Gastrocnemius medialis (tissue), 4 donors: ENCODE measurements at regions not wholly inside any gene's neighbourhood (a gene's known extent, or its start where the extent isn't known, plus 50 kb on each side); places are given as distances from the start of the nearest gene placed in this dataset.

Experiments
- ATAC-seq, 2 donors: fragments of 150-250 bp; one replicate each; pipeline ENCODE4 v1.9.1; 2016
- DNase-seq, 2 donors: peaks; one replicate each; pipeline ENCODE4 v3.0.0-alpha.2; 2019
- H3K27ac ChIP-seq, 4 donors: fragments of 200-600 bp; sonication (generic); 1 replicate in 1 of 4; 2 replicates in 3 of 4; pipeline ENCODE4 v1.5.1; 2016 to 2018; ENCODE audit warnings: mild to moderate bottlenecking in 2 of 4, moderate library complexity in 1 of 4
- H3K27me3 ChIP-seq, 3 donors: fragments of 200-600 bp; sonication (generic) in 2 of 3; 1 replicate in 1 of 3; 2 replicates in 2 of 3; pipeline versions ENCODE4 v1.5.1 to v1.6.0; 2016 to 2019; ENCODE audit warnings: mild to moderate bottlenecking in 1 of 3, moderate library complexity in 1 of 3
- H3K36me3 ChIP-seq, 2 donors: fragments of 200-600 bp; sonication (generic) in 1 of 2; one replicate each; pipeline ENCODE4 v1.5.1; 2017 to 2018
- H3K4me1 ChIP-seq, 2 donors: fragments of 200-600 bp; sonication (generic) in 1 of 2; one replicate each; pipeline ENCODE4 v1.5.1; 2016 to 2017; ENCODE audit warnings: mild to moderate bottlenecking in 2 of 2
- H3K4me3 ChIP-seq, 4 donors: fragments of 200-600 bp; sonication (generic) in 3 of 4; 1 replicate in 1 of 4; 2 replicates in 3 of 4; pipeline ENCODE4 v1.5.1; 2016 to 2019; ENCODE audit warnings: mild to moderate bottlenecking in 2 of 4
- H3K9me3 ChIP-seq, 3 donors: fragments of 200-600 bp; sonication (generic) in 2 of 3; 1 replicate in 1 of 3; 2 replicates in 2 of 3; pipeline ENCODE4 v1.5.1; 2016 to 2019
- POLR2A ChIP-seq, 2 donors: fragments of 450-650 bp; IDR thresholded peaks; one replicate each; pipeline ENCODE4 v1.6.1; 2017; ENCODE audit warnings: antibody characterized with exemption in 2 of 2, mild to moderate bottlenecking in 2 of 2, moderate library complexity in 2 of 2
- in situ Hi-C, 4 donors: fragments of 200-750 bp; cut with MboI; loops; one replicate each; pipeline versions ENCODE4 v1.15.0 to v1.8.0; 2017; ENCODE audit warnings: low sequenced_read_pairs in 4 of 4
- intact Hi-C: fragments of 100-400 bp; cut with DNase I; formaldehyde crosslinking; loops from one replicate; pipeline ENCODE4 v1.15.1; 2023; ENCODE audit warnings: low total_unique reads
- TF ChIP-seq, protein P1 (sequence below), 5 experiments: fragments of 450-650 bp in 3 of 5; fragments of 200-600 bp in 2 of 5; sonication (generic) in 2 of 5; IDR thresholded peaks in 4 of 5; conservative IDR thresholded peaks in 1 of 5; 1 replicate in 4 of 5; 2 replicates in 1 of 5; pipeline ENCODE4 v1.5.1; 2016 to 2019; ENCODE audit warnings: antibody characterized with exemption in 5 of 5, mild to moderate bottlenecking in 3 of 5, moderate library complexity in 3 of 5

DNA sequence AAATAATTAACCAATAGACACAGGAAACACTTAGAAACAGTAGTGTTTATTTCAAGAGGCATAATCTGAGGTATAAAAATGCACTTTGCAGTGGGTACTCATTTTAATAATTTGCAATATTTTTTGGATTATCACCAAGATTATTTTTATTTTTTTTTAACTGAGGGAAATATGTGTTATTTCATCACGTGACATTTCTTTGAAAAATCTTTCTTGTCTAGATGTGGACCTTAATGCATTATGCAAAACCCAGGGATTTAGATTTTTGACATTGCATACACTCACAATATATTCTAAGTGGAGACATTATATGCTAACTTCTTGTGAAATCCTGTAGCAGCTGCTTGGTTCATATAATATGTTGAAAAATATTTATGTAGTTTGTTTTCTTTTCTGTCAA is 260.4 kb upstream of the MEIS2 start:
- intact Hi-C loops, result no loop called here

DNA sequence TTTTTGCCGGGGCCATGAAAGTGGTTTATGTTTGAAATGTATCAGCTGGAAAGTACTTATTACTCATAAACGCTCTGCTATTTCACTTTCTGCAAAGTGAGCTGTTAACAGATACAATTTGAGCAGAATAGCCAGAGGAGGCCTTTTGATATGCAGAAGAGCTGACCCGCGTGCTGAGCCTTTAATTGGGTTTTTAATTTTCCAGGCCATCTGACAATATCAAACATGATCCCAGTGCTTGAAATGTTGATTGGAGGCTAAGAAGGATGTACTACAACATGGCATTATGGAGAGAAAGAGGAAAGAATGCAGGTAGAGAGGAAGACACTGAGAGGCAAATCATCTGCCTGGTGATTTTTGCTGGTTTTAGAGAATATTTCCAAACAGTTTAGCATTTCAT is 261.3 kb upstream of the MEIS2 start:
- ATAC-seq, result no peak
- Histone ChIP-seq H3K9me3 (no peaks in the 10 kb centered on the region), H3K36me3 (no peaks in the 10 kb centered on the region), H3K4me3 (no peak overlapping the region), H3K27me3 (no peaks in the 10 kb centered on the region), H3K27ac (no peak overlapping the region), H3K4me1 (no peaks in the 10 kb centered on the region)
- no peak for DNase-seq
- intact Hi-C loops (no loop called here), in situ Hi-C loops (no loop called here)
- TF ChIP-seq, protein P1, sequence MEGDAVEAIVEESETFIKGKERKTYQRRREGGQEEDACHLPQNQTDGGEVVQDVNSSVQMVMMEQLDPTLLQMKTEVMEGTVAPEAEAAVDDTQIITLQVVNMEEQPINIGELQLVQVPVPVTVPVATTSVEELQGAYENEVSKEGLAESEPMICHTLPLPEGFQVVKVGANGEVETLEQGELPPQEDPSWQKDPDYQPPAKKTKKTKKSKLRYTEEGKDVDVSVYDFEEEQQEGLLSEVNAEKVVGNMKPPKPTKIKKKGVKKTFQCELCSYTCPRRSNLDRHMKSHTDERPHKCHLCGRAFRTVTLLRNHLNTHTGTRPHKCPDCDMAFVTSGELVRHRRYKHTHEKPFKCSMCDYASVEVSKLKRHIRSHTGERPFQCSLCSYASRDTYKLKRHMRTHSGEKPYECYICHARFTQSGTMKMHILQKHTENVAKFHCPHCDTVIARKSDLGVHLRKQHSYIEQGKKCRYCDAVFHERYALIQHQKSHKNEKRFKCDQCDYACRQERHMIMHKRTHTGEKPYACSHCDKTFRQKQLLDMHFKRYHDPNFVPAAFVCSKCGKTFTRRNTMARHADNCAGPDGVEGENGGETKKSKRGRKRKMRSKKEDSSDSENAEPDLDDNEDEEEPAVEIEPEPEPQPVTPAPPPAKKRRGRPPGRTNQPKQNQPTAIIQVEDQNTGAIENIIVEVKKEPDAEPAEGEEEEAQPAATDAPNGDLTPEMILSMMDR (IDR thresholded peaks at IDR 0.05 in 4 of 5, conservative IDR thresholded peaks at IDR 0.05 in 1 of 5), result no peak
- no peak for TF ChIP-seq POLR2A (IDR thresholded peaks at IDR 0.05)

More for the DNA sequence above, 260.4 kb upstream of the MEIS2 start:
- Histone ChIP-seq H3K27me3 (no peaks in the 10 kb centered on the region), H3K9me3 (no peaks in the 10 kb centered on the region), H3K4me1 (no peaks in the 10 kb centered on the region), H3K36me3 (no peaks in the 10 kb centered on the region), H3K27ac (no peak overlapping the region), H3K4me3 (no peak overlapping the region)
- TF ChIP-seq POLR2A (IDR thresholded peaks at IDR 0.05), result no peak
- TF ChIP-seq, protein P1 (IDR thresholded peaks at IDR 0.05 in 4 of 5, conservative IDR thresholded peaks at IDR 0.05 in 1 of 5), result no peak
- no peak for ATAC-seq
- in situ Hi-C loops, result no loop called here
- no peak for DNase-seq

DNA sequence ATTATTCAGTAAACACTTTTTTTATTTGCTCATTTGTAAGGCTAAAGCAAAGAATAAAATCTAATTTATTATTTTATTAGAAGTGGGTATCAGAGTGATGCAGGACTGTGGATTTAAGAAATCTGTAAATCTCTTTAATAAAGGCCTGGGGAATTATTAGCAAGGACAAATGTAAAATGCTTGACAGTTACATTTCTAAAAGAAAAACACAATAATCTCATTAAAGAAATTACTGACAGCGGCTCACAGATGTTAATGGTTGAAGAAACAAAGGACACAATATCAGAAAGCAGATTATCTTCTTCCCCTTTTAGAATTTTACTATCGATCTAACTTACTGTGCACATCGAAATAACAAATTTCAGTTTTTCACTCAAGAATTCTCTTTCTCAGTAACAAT is 262.1 kb upstream of the MEIS2 start:
- intact Hi-C loops (no loop called here), in situ Hi-C loops (no loop called here)
- H3K9me3 ChIP-seq, result no peaks in the 10 kb centered on the region
- no peak overlapping the region for H3K4me3 ChIP-seq
- no peaks in the 10 kb centered on the region for H3K4me1 ChIP-seq
- TF ChIP-seq, protein P1 (IDR thresholded peaks at IDR 0.05 in 4 of 5, conservative IDR thresholded peaks at IDR 0.05 in 1 of 5), result no peak
- no peak for TF ChIP-seq POLR2A (IDR thresholded peaks at IDR 0.05)
- no peak overlapping the region for H3K27ac ChIP-seq
- H3K36me3 ChIP-seq, result no peaks in the 10 kb centered on the region
- no peak for DNase-seq
- no peak for ATAC-seq
- H3K27me3 ChIP-seq, result no peaks in the 10 kb centered on the region

GRCh38 chr15:37368961-37369360 is 268.6 kb upstream of the MEIS2 start:
- ATAC-seq, result no peak
- no peaks in the 10 kb centered on the region for H3K9me3 ChIP-seq
- in situ Hi-C loops (no loop called here), intact Hi-C loops (no loop called here)
- H3K27me3 ChIP-seq, result no peaks in the 10 kb centered on the region
- H3K4me1 ChIP-seq, result no peaks in the 10 kb centered on the region
- no peaks in the 10 kb centered on the region for H3K36me3 ChIP-seq
- no peak for DNase-seq
- TF ChIP-seq POLR2A (IDR thresholded peaks at IDR 0.05), result no peak
- TF ChIP-seq, protein P1 (IDR thresholded peaks at IDR 0.05 in 4 of 5, conservative IDR thresholded peaks at IDR 0.05 in 1 of 5), result no peak
- H3K4me3 ChIP-seq, result no peak overlapping the region
- no peak overlapping the region for H3K27ac ChIP-seq

DNA sequence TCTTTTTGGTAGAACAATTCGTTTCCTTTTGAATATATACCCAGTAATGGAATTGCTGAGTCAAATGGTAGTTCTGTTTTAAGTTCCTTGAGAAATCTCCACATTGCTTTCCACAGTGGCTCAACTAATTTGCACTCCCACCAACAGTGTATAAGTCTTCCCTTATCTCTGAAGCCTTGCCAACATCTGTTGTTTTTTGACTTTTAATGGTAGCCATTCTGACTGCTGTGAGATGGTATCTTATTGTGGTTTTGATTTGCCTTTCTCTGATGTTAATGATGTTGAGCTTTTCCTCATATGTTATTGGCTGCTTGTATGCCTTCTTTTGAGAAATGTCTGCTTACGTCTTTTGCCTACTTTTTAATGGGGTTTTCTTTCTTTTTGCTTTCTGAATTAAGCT is 270.6 kb upstream of the MEIS2 start:
- Histone ChIP-seq H3K36me3 (no peaks in the 10 kb centered on the region), H3K27me3 (no peaks in the 10 kb centered on the region), H3K27ac (no peak overlapping the region), H3K4me1 (no peaks in the 10 kb centered on the region), H3K4me3 (no peak overlapping the region), H3K9me3 (no peaks in the 10 kb centered on the region)
- intact Hi-C loops, result no loop called here
- no peak for DNase-seq
- no peak for ATAC-seq
- TF ChIP-seq, protein P1 (IDR thresholded peaks at IDR 0.05 in 4 of 5, conservative IDR thresholded peaks at IDR 0.05 in 1 of 5), result no peak
- no peak for TF ChIP-seq POLR2A (IDR thresholded peaks at IDR 0.05)
- in situ Hi-C loops, result no loop called here
